ENCODE measurements at regions not wholly inside any gene's neighbourhood (a gene's known extent, or its start where the extent isn't known, plus 50 kb on each side); places are given as distances from the start of the nearest gene placed in this dataset.
"Not testable (repeated sequence)": the region's sequence is repeated elsewhere in the genome, so short reads cannot be mapped to it uniquely, and the experiment has no call there.

GRCh38 chr10:129063212-129063611 lies 403.8 kb upstream of the MGMT start:
- DNase-seq (ENCODE audit: low read depth in 2 of 2), result no peak

- DNase-seq (ENCODE audit: low read depth in 2 of 2), result no peak
Observed at GRCh38 chr10:129063877-129064276, 403.2 kb upstream of the MGMT start.

- DNase-seq (ENCODE audit: low read depth in 2 of 2), result not testable (repeated sequence)
Observed at GRCh38 chr10:129066529-129066928, 400.5 kb upstream of the MGMT start.

GRCh38 chr10:129071411-129071810 lies 395.6 kb upstream of the MGMT start:
- DNase-seq (ENCODE audit: low read depth in 2 of 2), result not testable (repeated sequence)

GRCh38 chr10:129074939-129075338 lies 392.1 kb upstream of the MGMT start:
- no peak for DNase-seq (ENCODE audit: low read depth in 2 of 2)

- no peak for DNase-seq (ENCODE audit: low read depth in 2 of 2)
Observed at GRCh38 chr10:129075508-129075907, 391.5 kb upstream of the MGMT start.

- DNase-seq (ENCODE audit: low read depth in 2 of 2), result no peak
Observed at GRCh38 chr10:129075927-129076326, 391.1 kb upstream of the MGMT start.

- no peak for DNase-seq (ENCODE audit: low read depth in 2 of 2)
Observed at GRCh38 chr10:129078346-129078745, 388.7 kb upstream of the MGMT start.

GRCh38 chr10:129078746-129079145 lies 388.3 kb upstream of the MGMT start:
- DNase-seq (ENCODE audit: low read depth in 2 of 2), result no peak

GRCh38 chr10:129079705-129080104 lies 387.3 kb upstream of the MGMT start:
- DNase-seq (ENCODE audit: low read depth in 2 of 2), result no peak

GRCh38 chr10:129085811-129086210 lies 381.2 kb upstream of the MGMT start:
- DNase-seq (ENCODE audit: low read depth in 2 of 2), result no peak

GRCh38 chr10:129089341-129089740 lies 377.7 kb upstream of the MGMT start:
- no peak for DNase-seq (ENCODE audit: low read depth in 2 of 2)

GRCh38 chr10:129090165-129090564 lies 376.9 kb upstream of the MGMT start:
- no peak for DNase-seq (ENCODE audit: low read depth in 2 of 2)

GRCh38 chr10:129090618-129091366 lies 376.2 kb upstream of the MGMT start:
- DNase-seq (ENCODE audit: low read depth in 2 of 2), result no peak

- no peak for DNase-seq (ENCODE audit: low read depth in 2 of 2)
Observed at GRCh38 chr10:129093641-129094040, 373.4 kb upstream of the MGMT start.

GRCh38 chr10:129094233-129094632 lies 372.8 kb upstream of the MGMT start:
- DNase-seq (ENCODE audit: low read depth in 2 of 2), result no peak

GRCh38 chr10:129094861-129095260 lies 372.2 kb upstream of the MGMT start:
- DNase-seq (ENCODE audit: low read depth in 2 of 2), result no peak

GRCh38 chr10:129095680-129096064 lies 371.4 kb upstream of the MGMT start:
- DNase-seq (ENCODE audit: low read depth in 2 of 2), result no peak

- no peak for DNase-seq (ENCODE audit: low read depth in 2 of 2)
Observed at GRCh38 chr10:129096065-129096984, 370.7 kb upstream of the MGMT start.

- DNase-seq (ENCODE audit: low read depth in 2 of 2), result no peak
Observed at GRCh38 chr10:129097776-129098330, 369.2 kb upstream of the MGMT start.

GRCh38 chr10:129098517-129098916 lies 368.5 kb upstream of the MGMT start:
- no peak for DNase-seq (ENCODE audit: low read depth in 2 of 2)

- no peak for DNase-seq (ENCODE audit: low read depth in 2 of 2)
Observed at GRCh38 chr10:129099486-129099885, 367.6 kb upstream of the MGMT start.

GRCh38 chr10:129099992-129100391 lies 367.0 kb upstream of the MGMT start:
- DNase-seq (ENCODE audit: low read depth in 2 of 2), result no peak

Data from stimulated activated CD4-positive, alpha-beta T cell treated with anti-CD3 and anti-CD28 coated beads, Interleukin-1b, Interleukin-23, amount 100 ng/mL, for 4 hours (primary cell).